Right lobe of liver (tissue), 6 donors: ENCODE measurements at regions not wholly inside any gene's neighbourhood (a gene's known extent, or its start where the extent isn't known, plus 50 kb on each side); places are given as distances from the start of the nearest gene placed in this dataset.

Experiments used
- ATAC-seq, 4 donors: fragments of 200-7000 bp; cut with Tn5 transposase; one replicate each; pipeline ENCODE4 v1.9.1; 2020; ENCODE audit warnings: mild to moderate bottlenecking in 4 of 4, moderate library complexity in 4 of 4
- DNase-seq, 3 donors: peaks; one replicate each; pipeline ENCODE4 v3.0.0-alpha.2; 2020
- H3K27ac ChIP-seq, 3 donors: fragments of 200-600 bp; one replicate each; pipeline ENCODE4 v1.8.0; 2022
- H3K27me3 ChIP-seq, 2 donors: fragments of 200-600 bp; one replicate each; pipeline ENCODE4 v1.8.0; 2022
- H3K36me3 ChIP-seq, 4 donors: fragments of 200-600 bp; sonication (generic) in 1 of 4; one replicate each; pipeline versions ENCODE4 v1.5.1 to v1.8.0; 2017 to 2022; ENCODE audit warnings: control low read depth in 1 of 4
- H3K4me1 ChIP-seq, 4 donors: fragments of 200-600 bp; sonication (generic) in 1 of 4; one replicate each; pipeline versions ENCODE4 v1.5.1 to v1.8.0; 2017 to 2022; ENCODE audit warnings: control low read depth in 1 of 4
- H3K4me3 ChIP-seq, 3 donors: fragments of 200-600 bp; one replicate each; pipeline ENCODE4 v1.8.0; 2022
- H3K9me3 ChIP-seq, 4 donors: fragments of 200-600 bp; sonication (generic) in 1 of 4; one replicate each; pipeline versions ENCODE4 v1.5.1 to v1.8.0; 2017 to 2022; ENCODE audit warnings: control low read depth in 1 of 4
- POLR2A ChIP-seq: fragments of 450-650 bp; IDR thresholded peaks from one replicate; pipeline ENCODE4 v1.6.1; 2017; ENCODE audit warnings: antibody characterized with exemption, mild to moderate bottlenecking
- WGBS: methylation state at CpG from one replicate; pipeline ENCODE4 v1.1.6; 2018; ENCODE audit warnings: low coverage, low lambda C conversion rate; ENCODE audit not compliant: insufficient coverage; ENCODE audit errors: missing lambda C conversion rate; 5-methylcytosine and 5-hydroxymethylcytosine counted together
- intact Hi-C, 2 donors: fragments of 100-400 bp; cut with DNase I; formaldehyde crosslinking; loops; one replicate each; pipeline versions ENCODE4 v1.11.2 to v1.14.1; 2022
- TF ChIP-seq, protein P1 (sequence below), 4 donors: fragments of 200-600 bp in 3 of 4; fragments of 450-650 bp in 1 of 4; IDR thresholded peaks; one replicate each; pipeline versions ENCODE4 v1.5.1 to v1.8.0; 2016 to 2022; ENCODE audit warnings: antibody characterized with exemption in 4 of 4, mild to moderate bottlenecking in 2 of 4
- donor health status: DM: no; HTN: yes; CAD: no.
- donor health status: DM: no; HTN: no; CAD: no.
- donor health status: DM: no; HTN: no; CAD: no.
- donor health status: DM: no; HTN: yes; CAD: no.
- donor health status: DM: no; HTN: yes; CAD: no.

- no peak for DNase-seq
- Histone ChIP-seq H3K9me3 (no peaks in the 10 kb centered on the region), H3K4me1 (no peaks in the 10 kb centered on the region), H3K36me3 (no peaks in the 10 kb centered on the region), H3K4me3 (no peak overlapping the region), H3K27me3 (no peaks in the 10 kb centered on the region), H3K27ac (no peak overlapping the region)
- intact Hi-C loops, result no loop called here
- no peak for TF ChIP-seq POLR2A
- TF ChIP-seq, protein P1, sequence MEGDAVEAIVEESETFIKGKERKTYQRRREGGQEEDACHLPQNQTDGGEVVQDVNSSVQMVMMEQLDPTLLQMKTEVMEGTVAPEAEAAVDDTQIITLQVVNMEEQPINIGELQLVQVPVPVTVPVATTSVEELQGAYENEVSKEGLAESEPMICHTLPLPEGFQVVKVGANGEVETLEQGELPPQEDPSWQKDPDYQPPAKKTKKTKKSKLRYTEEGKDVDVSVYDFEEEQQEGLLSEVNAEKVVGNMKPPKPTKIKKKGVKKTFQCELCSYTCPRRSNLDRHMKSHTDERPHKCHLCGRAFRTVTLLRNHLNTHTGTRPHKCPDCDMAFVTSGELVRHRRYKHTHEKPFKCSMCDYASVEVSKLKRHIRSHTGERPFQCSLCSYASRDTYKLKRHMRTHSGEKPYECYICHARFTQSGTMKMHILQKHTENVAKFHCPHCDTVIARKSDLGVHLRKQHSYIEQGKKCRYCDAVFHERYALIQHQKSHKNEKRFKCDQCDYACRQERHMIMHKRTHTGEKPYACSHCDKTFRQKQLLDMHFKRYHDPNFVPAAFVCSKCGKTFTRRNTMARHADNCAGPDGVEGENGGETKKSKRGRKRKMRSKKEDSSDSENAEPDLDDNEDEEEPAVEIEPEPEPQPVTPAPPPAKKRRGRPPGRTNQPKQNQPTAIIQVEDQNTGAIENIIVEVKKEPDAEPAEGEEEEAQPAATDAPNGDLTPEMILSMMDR (IDR thresholded peaks at IDR 0.05), result no peak
- no peak for ATAC-seq
- 38% methylated on average over 1 of the region's 1 CpG for WGBS
Measured at GRCh38 chr4:133476063-133476462, 327.0 kb downstream of the PCDH10 start.

DNA sequence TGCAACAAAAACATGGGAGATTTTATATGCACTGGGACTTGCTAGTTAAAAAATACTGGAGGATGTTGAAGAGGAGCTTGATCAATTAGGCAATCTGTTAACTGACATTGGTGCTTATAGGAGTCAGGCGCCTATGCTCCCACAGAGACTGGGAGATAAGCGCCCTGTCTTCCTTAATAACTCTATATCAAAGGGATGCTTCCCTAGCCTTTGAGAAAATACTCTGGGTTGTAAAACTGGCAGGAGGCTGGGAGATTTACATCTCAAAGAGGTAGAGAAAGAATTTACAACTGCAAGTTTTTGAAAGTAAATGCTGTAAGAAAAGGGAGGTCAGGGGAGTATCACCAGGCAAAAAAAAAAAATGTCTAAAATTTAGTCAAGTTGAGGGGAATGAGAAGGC, 325.4 kb downstream of the PCDH10 start:
- no peak for DNase-seq

DNA sequence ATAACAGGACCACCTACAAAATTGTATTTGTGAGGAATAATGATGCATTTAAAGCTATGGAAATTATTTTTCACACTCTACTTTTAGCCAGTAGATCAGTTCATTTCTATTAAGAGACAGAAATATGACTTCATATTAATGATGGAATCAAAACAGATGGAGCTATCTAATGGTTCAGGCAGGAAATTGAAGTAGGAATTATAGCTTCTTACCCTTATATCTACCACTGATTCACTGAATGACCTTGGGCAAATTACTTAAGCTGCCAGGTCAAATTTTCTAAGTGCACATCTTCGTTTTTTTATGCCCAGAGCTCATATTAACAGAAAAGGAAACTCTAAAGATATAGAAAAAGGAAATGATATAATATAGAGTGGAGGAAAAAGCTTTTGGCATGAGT, 323.1 kb downstream of the PCDH10 start:
- TF ChIP-seq, protein P1 (IDR thresholded peaks at IDR 0.05), result no peak
- no peak for TF ChIP-seq POLR2A
- no peak for ATAC-seq
- Histone ChIP-seq H3K4me3 (no peak overlapping the region), H3K4me1 (no peaks in the 10 kb centered on the region), H3K27me3 (no peaks in the 10 kb centered on the region), H3K36me3 (no peaks in the 10 kb centered on the region), H3K27ac (no peak overlapping the region), H3K9me3 (no peaks in the 10 kb centered on the region)
- intact Hi-C loops, result no loop called here
- WGBS, result 8% methylated on average over 1 of the region's 1 CpG
- DNase-seq, result no peak

More for the DNA sequence above, 325.4 kb downstream of the PCDH10 start:
- intact Hi-C loops, result no loop called here
- H3K4me1 ChIP-seq, result no peaks in the 10 kb centered on the region
- H3K9me3 ChIP-seq, result no peaks in the 10 kb centered on the region
- H3K4me3 ChIP-seq, result no peak overlapping the region
- ATAC-seq, result no peak
- H3K27me3 ChIP-seq, result no peaks in the 10 kb centered on the region
- H3K36me3 ChIP-seq, result no peaks in the 10 kb centered on the region
- 63% methylated on average over 2 of the region's 2 CpGs for WGBS
- no peak overlapping the region for H3K27ac ChIP-seq
- TF ChIP-seq POLR2A, result no peak
- TF ChIP-seq, protein P1 (IDR thresholded peaks at IDR 0.05), result no peak

- H3K4me1 ChIP-seq, result no peaks in the 10 kb centered on the region
- H3K4me3 ChIP-seq, result no peak overlapping the region
- H3K27ac ChIP-seq, result no peak overlapping the region
- H3K36me3 ChIP-seq, result no peaks in the 10 kb centered on the region
- intact Hi-C loops, result no loop called here
- 36% methylated on average over 3 of the region's 3 CpGs for WGBS
- ATAC-seq, result no peak
- H3K27me3 ChIP-seq, result no peaks in the 10 kb centered on the region
- TF ChIP-seq, protein P1 (IDR thresholded peaks at IDR 0.05), result no peak
- TF ChIP-seq POLR2A, result no peak
- no peak for DNase-seq
- no peaks in the 10 kb centered on the region for H3K9me3 ChIP-seq
Measured at GRCh38 chr4:133467290-133467947, 318.3 kb downstream of the PCDH10 start.

- H3K9me3 ChIP-seq, result no peaks in the 10 kb centered on the region
- no peak for TF ChIP-seq POLR2A
- TF ChIP-seq, protein P1 (IDR thresholded peaks at IDR 0.05), result no peak
- H3K4me1 ChIP-seq, result no peaks in the 10 kb centered on the region
- H3K36me3 ChIP-seq, result no peaks in the 10 kb centered on the region
- intact Hi-C loops, result no loop called here
- WGBS, result 48% methylated on average over 4 of the region's 4 CpGs
- no peaks in the 10 kb centered on the region for H3K27me3 ChIP-seq
- H3K27ac ChIP-seq, result no peak overlapping the region
- no peak for ATAC-seq
- no peak for DNase-seq
- no peak overlapping the region for H3K4me3 ChIP-seq
Measured at GRCh38 chr4:133465022-133465421, 315.9 kb downstream of the PCDH10 start.
